HCT116 (cell line): ENCODE measurements at regions not wholly inside any gene's neighbourhood (a gene's known extent, or its start where the extent isn't known, plus 50 kb on each side); places are given as distances from the start of the nearest gene placed in this dataset.

Experiments
- ATAC-seq: fragments of 200-7000 bp; cut with Tn5 transposase; 2 replicates; pipeline ENCODE4 v1.9.1; 2020; ENCODE audit warnings: mild to moderate bottlenecking, moderate library complexity
- BruUV-seq: library from RNA; stranded (reverse); fragments of 400-500 nt; replicated peaks from 2 replicates; lab custom pipeline; 2021; lab: Mats Ljungman, UMichigan
- CTCF ChIA-PET: fragments of 300-600 bp; sonication (Branson Sonifier 250); formaldehyde crosslinking; loops from one replicate; lab custom pipeline; 2021; ENCODE audit warnings: antibody characterized with exemption; lab: Charles Lee
- POLR2A ChIA-PET: fragments of 300-600, 350-600 bp; sonication (Branson Sonifier 250); formaldehyde crosslinking; loops from one replicate; lab custom pipeline; 2021; ENCODE audit warnings: antibody characterized with exemption; lab: Charles Lee
- RAD21 ChIA-PET, 2 experiments: fragments of 300-600 bp; sonication (Branson Sonifier 250); formaldehyde crosslinking; loops; one replicate each; lab custom pipeline; 2023; ENCODE audit warnings: low total read pairs in 2 of 2; ENCODE audit not compliant: uncharacterized antibody in 2 of 2, unreplicated experiment in 2 of 2, low non-redundant PET in 1 of 2; lab: Charles Lee
- DNase-seq: peaks from one replicate; pipeline ENCODE4 v3.0.0-alpha.2; 2010; ENCODE audit warnings: low read depth, low spot score
- H2AFZ ChIP-seq: fragments of 200-600 bp; shearing (Covaris generic), sonication (generic); 2 replicates; pipeline ENCODE4 v1.6.1; 2017; ENCODE audit warnings: low read depth, mixed run types, mixed read lengths, antibody characterized with exemption, low read length; ENCODE audit not compliant: poor library complexity, severe bottlenecking
- H3K27ac ChIP-seq: 2 replicates; pipeline ENCODE4 v1.5.1; 2012; ENCODE audit warnings: low read depth, low read length
- H3K27me3 ChIP-seq: fragments of 200-600 bp; sonication (generic); 2 replicates; pipeline ENCODE4 v1.6.1; 2016; ENCODE audit warnings: mixed run types, low read length, mixed read lengths; ENCODE audit not compliant: insufficient read depth
- H3K36me3 ChIP-seq, 2 experiments: fragments of 200-500 bp in 1 of 2; fragments of 200-600 bp in 1 of 2; sonication (Bioruptor generic) in 1 of 2; sonication (generic) in 1 of 2; 2 replicates each; pipeline versions ENCODE4 v1.5.1 to v1.6.1; 2014 to 2016; ENCODE audit warnings: low read length in 2 of 2, inconsistent platforms in 1 of 2, mixed read lengths in 1 of 2, mixed run types in 1 of 2; ENCODE audit not compliant: insufficient read depth in 2 of 2, control insufficient read depth in 1 of 2
- H3K4me1 ChIP-seq, 2 experiments: fragments of 200-600 bp in 1 of 2; sonication (generic) in 1 of 2; 2 replicates each; pipeline versions ENCODE4 v1.5.1 to v1.6.1; 2012 to 2017; ENCODE audit warnings: low read length in 2 of 2, inconsistent platforms in 1 of 2, mild to moderate bottlenecking in 1 of 2, mixed read lengths in 1 of 2, mixed run types in 1 of 2, moderate library complexity in 1 of 2; ENCODE audit not compliant: insufficient read depth in 2 of 2, control insufficient read depth in 1 of 2
- H3K4me2 ChIP-seq: fragments of 200-600 bp; sonication (generic); 2 replicates; pipeline ENCODE4 v1.6.1; 2017; ENCODE audit warnings: mixed run types, low read length, mixed read lengths
- H3K4me3 ChIP-seq, 2 experiments: fragments of 200-600 bp in 1 of 2; sonication (generic) in 1 of 2; replicated peaks in 1 of 2; 2 replicates each; pipeline ENCODE4 v1.5.1; 2011 to 2016; ENCODE audit warnings: low read length in 2 of 2, control low read depth in 1 of 2, low read depth in 1 of 2, mild to moderate bottlenecking in 1 of 2, mixed read lengths in 1 of 2, mixed run types in 1 of 2
- H3K79me2 ChIP-seq: fragments of 200-600 bp; sonication (generic); 2 replicates; pipeline ENCODE4 v1.6.1; 2017; ENCODE audit warnings: mild to moderate bottlenecking, mixed run types, low read length, moderate library complexity, mixed read lengths; ENCODE audit not compliant: insufficient read depth
- H3K9ac ChIP-seq: fragments of 200-600 bp; sonication (generic); 2 replicates; pipeline ENCODE4 v1.6.1; 2016; ENCODE audit warnings: low read length, mixed read lengths
- H3K9me2 ChIP-seq: fragments of 200-600 bp; sonication (generic), shearing (Covaris generic); 2 replicates; pipeline ENCODE4 v1.6.1; 2017; ENCODE audit warnings: mixed run types, mild to moderate bottlenecking, moderate library complexity; ENCODE audit not compliant: insufficient read depth
- H3K9me3 ChIP-seq, 2 experiments: fragments of 200-500 bp in 1 of 2; fragments of 200-600 bp in 1 of 2; sonication (Bioruptor generic) in 1 of 2; sonication (generic) in 1 of 2; 2 replicates each; pipeline ENCODE4 v1.6.1; 2014 to 2017; ENCODE audit warnings: low read length in 2 of 2, mixed read lengths in 2 of 2, inconsistent platforms in 1 of 2, low read depth in 1 of 2, mild to moderate bottlenecking in 1 of 2, mixed run types in 1 of 2, moderate library complexity in 1 of 2; ENCODE audit not compliant: control insufficient read depth in 1 of 2, insufficient read depth in 1 of 2
- H4K20me1 ChIP-seq: fragments of 200-600 bp; sonication (generic), shearing (Covaris generic); 2 replicates; pipeline ENCODE4 v1.6.1; 2017; ENCODE audit warnings: mixed run types, mild to moderate bottlenecking, moderate library complexity; ENCODE audit not compliant: insufficient read depth
- CEBPB ChIP-seq: IDR thresholded peaks from 2 replicates; pipeline ENCODE4 v1.6.1; 2012; ENCODE audit warnings: low read depth
- CTCF ChIP-seq, 3 experiments: fragments of 200-600 bp in 1 of 3; sonication (generic) in 1 of 3; IDR thresholded peaks in 2 of 3; conservative IDR thresholded peaks in 1 of 3; 2 replicates each; pipeline ENCODE4 v1.5.1; 2012 to 2017; ENCODE audit warnings: low read depth in 2 of 3, low read length in 2 of 3, antibody characterized with exemption in 1 of 3, borderline replicate concordance in 1 of 3, control low read depth in 1 of 3, mild to moderate bottlenecking in 1 of 3, mixed read lengths in 1 of 3, mixed run types in 1 of 3, moderate library complexity in 1 of 3; ENCODE audit not compliant: insufficient read depth in 1 of 3
- EGR1 ChIP-seq: IDR thresholded peaks from 2 replicates; pipeline ENCODE4 v1.6.1; 2012; ENCODE audit warnings: low read depth
- ELF1 ChIP-seq: IDR thresholded peaks from 2 replicates; pipeline ENCODE4 v1.6.1; 2012; ENCODE audit warnings: low read depth, borderline replicate concordance
- EZH2 ChIP-seq: fragments of 200-600 bp; sonication (generic); IDR thresholded peaks from 2 replicates; pipeline ENCODE4 v1.6.1; 2017; ENCODE audit warnings: antibody characterized with exemption, mixed run types
- EZH2phosphoT487 ChIP-seq: fragments of 200-600 bp; IDR thresholded peaks from 2 replicates; pipeline ENCODE4 v1.6.1; 2018; ENCODE audit warnings: antibody characterized with exemption, borderline replicate concordance
- JUND ChIP-seq: IDR thresholded peaks from 2 replicates; pipeline ENCODE4 v1.6.1; 2012
- MAX ChIP-seq: IDR thresholded peaks from 2 replicates; pipeline ENCODE4 v1.6.1; 2012
- POLR2A ChIP-seq: IDR thresholded peaks from 2 replicates; pipeline ENCODE4 v1.7.0; 2011; ENCODE audit warnings: borderline replicate concordance; ENCODE audit not compliant: insufficient read depth, insufficient read length; ENCODE audit errors: extremely low read depth
- RAD21 ChIP-seq: IDR thresholded peaks from 2 replicates; pipeline ENCODE4 v1.6.1; 2012; ENCODE audit warnings: low read depth, mild to moderate bottlenecking
- SIN3A ChIP-seq: IDR thresholded peaks from 2 replicates; pipeline ENCODE4 v1.6.1; 2012; ENCODE audit warnings: low read depth
- SRF ChIP-seq: IDR thresholded peaks from 2 replicates; pipeline ENCODE4 v1.6.1; 2012; ENCODE audit warnings: low read depth
- YY1 ChIP-seq: IDR thresholded peaks from 2 replicates; pipeline ENCODE4 v1.6.1; 2011; ENCODE audit warnings: low read length, low read depth, moderate library complexity, mild to moderate bottlenecking; ENCODE audit not compliant: insufficient replicate concordance; ENCODE audit errors: extremely low read depth
- ZBTB33 ChIP-seq: IDR thresholded peaks from 2 replicates; pipeline ENCODE4 v1.6.1; 2011; ENCODE audit warnings: mild to moderate bottlenecking, low read length, moderate library complexity; ENCODE audit not compliant: insufficient replicate concordance; ENCODE audit errors: extremely low read depth
- ZFX ChIP-seq: fragments of 450-650 bp; IDR thresholded peaks from 2 replicates; pipeline ENCODE4 v1.6.1; 2017
- ZNF274 ChIP-seq: fragments of 200-500 bp; sonication (Bioruptor generic); IDR thresholded peaks from 2 replicates; pipeline ENCODE4 v1.6.1; 2014; ENCODE audit warnings: mild to moderate bottlenecking, low read depth, low read length, inconsistent platforms
- intact Hi-C: fragments of 100-400 bp; cut with micrococcal nuclease; formaldehyde crosslinking; loops from 2 replicates; pipeline ENCODE4 v1.10.0; 2022
- TF ChIP-seq, protein P1 (sequence below): IDR thresholded peaks from 2 replicates; pipeline ENCODE4 v1.6.1; 2012; ENCODE audit warnings: low read depth

DNA sequence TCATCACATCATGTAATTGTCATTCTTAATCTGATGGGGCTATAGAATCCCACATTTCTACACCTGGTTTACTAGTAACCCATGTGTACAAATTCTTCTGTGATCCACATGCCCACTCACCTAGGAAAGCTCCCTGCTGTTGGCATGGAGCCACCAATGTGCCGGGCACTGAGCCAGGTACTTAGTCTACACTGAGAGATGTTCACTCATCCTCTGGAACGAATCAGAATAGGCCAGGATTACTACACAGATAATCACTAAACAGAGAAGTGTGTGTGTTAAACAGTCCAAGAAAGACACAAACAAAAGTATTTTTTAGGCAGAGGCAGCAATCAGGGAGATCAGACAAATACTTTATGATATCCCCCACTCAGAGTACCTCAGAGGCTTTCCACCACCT is 193.2 kb upstream of the VGLL2 start:
- Histone ChIP-seq H3K27me3 (no peaks in the 10 kb centered on the region), H3K27ac (no peak overlapping the region), H3K4me2 (no peak overlapping the region), H3K9me3 (no peaks in the 10 kb centered on the region), H3K4me3 (no peak overlapping the region), H3K9me2 (no peaks in the 10 kb centered on the region), H3K36me3 (no peaks in the 10 kb centered on the region), H3K4me1 (no peaks in the 10 kb centered on the region), H3K79me2 (no peaks in the 10 kb centered on the region), H4K20me1 (no peaks in the 10 kb centered on the region), H3K9ac (no peak overlapping the region), H2AFZ (no peak overlapping the region)
- intact Hi-C loops, result no loop called here
- ChIA-PET CTCF (no interaction called here), POLR2A (no interaction called here), RAD21 (no interaction called here)
- DNase-seq (no peak), ATAC-seq (no peak)
- no TSS peak for BruUV-seq
- TF ChIP-seq POLR2A (no peak), MAX (no peak), ZFX (no peak), ZBTB33 (no peak), ELF1 (no peak), YY1 (no peak), EZH2 (no peak), RAD21 (no peak), CTCF (IDR thresholded peaks at IDR 0.05 in 2 of 3, conservative IDR thresholded peaks at IDR 0.05 in 1 of 3; ENCODE audit: borderline replicate concordance in 1 of 3, insufficient read depth in 1 of 3, low read depth in 2 of 3, low read length in 2 of 3) (no peak), SIN3A (no peak), EZH2phosphoT487 (no peak), EGR1 (no peak), CEBPB (no peak), ZNF274 (no peak), JUND (no peak), SRF (no peak)
- TF ChIP-seq, protein P1, sequence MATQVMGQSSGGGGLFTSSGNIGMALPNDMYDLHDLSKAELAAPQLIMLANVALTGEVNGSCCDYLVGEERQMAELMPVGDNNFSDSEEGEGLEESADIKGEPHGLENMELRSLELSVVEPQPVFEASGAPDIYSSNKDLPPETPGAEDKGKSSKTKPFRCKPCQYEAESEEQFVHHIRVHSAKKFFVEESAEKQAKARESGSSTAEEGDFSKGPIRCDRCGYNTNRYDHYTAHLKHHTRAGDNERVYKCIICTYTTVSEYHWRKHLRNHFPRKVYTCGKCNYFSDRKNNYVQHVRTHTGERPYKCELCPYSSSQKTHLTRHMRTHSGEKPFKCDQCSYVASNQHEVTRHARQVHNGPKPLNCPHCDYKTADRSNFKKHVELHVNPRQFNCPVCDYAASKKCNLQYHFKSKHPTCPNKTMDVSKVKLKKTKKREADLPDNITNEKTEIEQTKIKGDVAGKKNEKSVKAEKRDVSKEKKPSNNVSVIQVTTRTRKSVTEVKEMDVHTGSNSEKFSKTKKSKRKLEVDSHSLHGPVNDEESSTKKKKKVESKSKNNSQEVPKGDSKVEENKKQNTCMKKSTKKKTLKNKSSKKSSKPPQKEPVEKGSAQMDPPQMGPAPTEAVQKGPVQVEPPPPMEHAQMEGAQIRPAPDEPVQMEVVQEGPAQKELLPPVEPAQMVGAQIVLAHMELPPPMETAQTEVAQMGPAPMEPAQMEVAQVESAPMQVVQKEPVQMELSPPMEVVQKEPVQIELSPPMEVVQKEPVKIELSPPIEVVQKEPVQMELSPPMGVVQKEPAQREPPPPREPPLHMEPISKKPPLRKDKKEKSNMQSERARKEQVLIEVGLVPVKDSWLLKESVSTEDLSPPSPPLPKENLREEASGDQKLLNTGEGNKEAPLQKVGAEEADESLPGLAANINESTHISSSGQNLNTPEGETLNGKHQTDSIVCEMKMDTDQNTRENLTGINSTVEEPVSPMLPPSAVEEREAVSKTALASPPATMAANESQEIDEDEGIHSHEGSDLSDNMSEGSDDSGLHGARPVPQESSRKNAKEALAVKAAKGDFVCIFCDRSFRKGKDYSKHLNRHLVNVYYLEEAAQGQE, result no peak
